ENCODE measurements at regions not wholly inside any gene's neighbourhood (a gene's known extent, or its start where the extent isn't known, plus 50 kb on each side); places are given as distances from the start of the nearest gene placed in this dataset.

- TF ChIP-seq POLR2AphosphoS5 (IDR thresholded peaks at IDR 0.05) = no peak
- TF ChIP-seq, protein P1, sequence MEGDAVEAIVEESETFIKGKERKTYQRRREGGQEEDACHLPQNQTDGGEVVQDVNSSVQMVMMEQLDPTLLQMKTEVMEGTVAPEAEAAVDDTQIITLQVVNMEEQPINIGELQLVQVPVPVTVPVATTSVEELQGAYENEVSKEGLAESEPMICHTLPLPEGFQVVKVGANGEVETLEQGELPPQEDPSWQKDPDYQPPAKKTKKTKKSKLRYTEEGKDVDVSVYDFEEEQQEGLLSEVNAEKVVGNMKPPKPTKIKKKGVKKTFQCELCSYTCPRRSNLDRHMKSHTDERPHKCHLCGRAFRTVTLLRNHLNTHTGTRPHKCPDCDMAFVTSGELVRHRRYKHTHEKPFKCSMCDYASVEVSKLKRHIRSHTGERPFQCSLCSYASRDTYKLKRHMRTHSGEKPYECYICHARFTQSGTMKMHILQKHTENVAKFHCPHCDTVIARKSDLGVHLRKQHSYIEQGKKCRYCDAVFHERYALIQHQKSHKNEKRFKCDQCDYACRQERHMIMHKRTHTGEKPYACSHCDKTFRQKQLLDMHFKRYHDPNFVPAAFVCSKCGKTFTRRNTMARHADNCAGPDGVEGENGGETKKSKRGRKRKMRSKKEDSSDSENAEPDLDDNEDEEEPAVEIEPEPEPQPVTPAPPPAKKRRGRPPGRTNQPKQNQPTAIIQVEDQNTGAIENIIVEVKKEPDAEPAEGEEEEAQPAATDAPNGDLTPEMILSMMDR (IDR thresholded peaks at IDR 0.05 in 8 of 11, conservative IDR thresholded peaks at IDR 0.05 in 3 of 11) = no peak
These were observed 81.9 kb upstream of the PKDCC start for GRCh38 chr2:41965909-41966295.
